Activated CD8-positive, alpha-beta T cell treated with anti-CD3 and anti-CD28 coated beads, Interleukin-2, amount 10 ng/mL, durations not matched to agents 7 days and 5 days (primary cell): ENCODE measurements at regions not wholly inside any gene's neighbourhood (a gene's known extent, or its start where the extent isn't known, plus 50 kb on each side); places are given as distances from the start of the nearest gene placed in this dataset.
A peak's percentile ranks its signal among the peaks of the same experiment; 100 is the strongest.

Experiments used
- ATAC-seq: fragments of 150-1000 bp; cut with Tn5 transposase; one replicate; pipeline ENCODE4 v1.10.0; 2021; ENCODE audit warnings: moderate library complexity
- CTCF ChIA-PET: fragments of 350-600 bp; sonication (Branson Sonifier 250); formaldehyde crosslinking; loops from one replicate; lab custom pipeline; 2021; ENCODE audit warnings: antibody characterized with exemption; lab: Charles Lee
- POLR2A ChIA-PET: fragments of 350-600 bp; sonication (Branson Sonifier 250); formaldehyde crosslinking; loops from one replicate; lab custom pipeline; 2021; ENCODE audit warnings: antibody characterized with exemption; lab: Charles Lee
- DNase-seq: peaks from one replicate; pipeline ENCODE4 v3.0.0-alpha.2; 2020
- H3K27ac Mint-ChIP-seq: one replicate; pipeline ENCODE4 v1.8.0; 2021; ENCODE audit warnings: mild to moderate bottlenecking, mixed read lengths
- H3K27me3 Mint-ChIP-seq: one replicate; pipeline ENCODE4 v1.8.0; 2021; ENCODE audit warnings: low read depth, mixed read lengths
- H3K36me3 Mint-ChIP-seq: one replicate; pipeline ENCODE4 v1.8.0; 2021; ENCODE audit warnings: low read depth, mixed read lengths
- H3K4me1 Mint-ChIP-seq: one replicate; pipeline ENCODE4 v1.8.0; 2021; ENCODE audit warnings: low read depth, mixed read lengths
- H3K4me3 Mint-ChIP-seq: one replicate; pipeline ENCODE4 v1.8.0; 2021; ENCODE audit warnings: mild to moderate bottlenecking, mixed read lengths
- H3K9me3 Mint-ChIP-seq: one replicate; pipeline ENCODE4 v1.8.0; 2022; ENCODE audit warnings: mixed read lengths; ENCODE audit not compliant: insufficient read depth

DNA sequence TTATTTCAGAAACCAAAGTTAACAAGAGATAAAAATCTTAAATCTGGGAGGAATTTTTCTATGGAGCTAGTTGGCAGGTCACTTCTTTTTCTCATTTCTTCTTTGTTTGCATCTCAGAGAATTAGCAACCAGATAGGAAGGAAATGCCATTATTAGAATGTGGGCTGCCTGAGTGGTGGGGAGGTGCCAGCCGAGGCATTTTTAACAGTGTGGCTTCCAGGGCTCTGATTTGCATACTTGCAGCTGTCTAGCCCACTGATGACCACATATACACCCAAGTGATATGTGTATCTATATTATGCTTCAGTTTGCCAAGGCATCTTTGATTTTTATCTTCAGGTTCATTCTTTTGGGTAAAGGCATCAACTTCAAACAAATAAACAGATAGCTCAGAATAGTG lies 206.7 kb downstream of the CLIC5 start:
- peaks cover 8% of the 10 kb centered on the region for H3K27me3 Mint-ChIP-seq
- no peaks in the 10 kb centered on the region for H3K36me3 Mint-ChIP-seq
- no peaks in the 10 kb centered on the region for H3K4me1 Mint-ChIP-seq
- DNase-seq (no peak), ATAC-seq (no peak)
- H3K4me3 Mint-ChIP-seq: no peak overlapping the region
- POLR2A ChIA-PET: interaction anchor here (0.7 to 0.9 kb wide), 2 partner anchors 111 to 358 kb away, joined by 3 read pairs; no protein-coding TSS in a partner anchor
- H3K27ac Mint-ChIP-seq: no peak overlapping the region
- CTCF ChIA-PET: no interaction called here
- H3K9me3 Mint-ChIP-seq: no peaks in the 10 kb centered on the region

DNA sequence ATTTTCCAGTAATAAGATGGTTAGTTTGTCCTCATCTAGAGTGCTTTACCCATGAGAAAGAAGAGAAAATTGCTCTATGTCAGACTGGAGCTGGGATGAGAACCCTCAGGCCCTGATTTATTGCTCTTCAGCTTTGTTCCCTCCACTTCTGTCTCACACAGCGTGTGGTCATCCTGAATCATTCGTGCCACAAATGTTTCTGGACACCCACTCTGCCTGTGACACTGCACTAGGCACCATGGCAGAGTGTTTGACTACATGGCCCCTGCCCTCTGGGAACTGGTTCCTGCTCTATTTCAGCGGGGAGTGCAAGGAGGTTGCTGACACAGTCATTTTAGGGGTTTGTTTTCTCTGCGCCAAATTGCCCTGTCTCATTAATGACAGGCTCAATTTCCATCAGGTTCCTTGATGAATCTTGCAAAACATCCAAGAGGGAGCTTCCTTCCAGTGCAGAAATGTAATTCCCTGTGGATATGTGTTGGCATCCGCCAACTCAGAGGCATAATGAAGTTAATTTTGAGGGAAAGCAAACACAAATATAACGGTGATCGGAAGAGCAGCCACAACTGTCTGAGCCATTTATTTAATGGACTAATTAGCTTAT lies 207.5 kb downstream of the CLIC5 start:
- ChIA-PET CTCF (no interaction called here), POLR2A (no interaction called here)
- no peak for ATAC-seq
- Mint-ChIP-seq H3K27me3 (peaks cover 8% of the 10 kb centered on the region), H3K4me3 (no peak overlapping the region), H3K27ac (no peak overlapping the region), H3K4me1 (no peaks in the 10 kb centered on the region), H3K36me3 (no peaks in the 10 kb centered on the region), H3K9me3 (no peaks in the 10 kb centered on the region)
- no peak for DNase-seq

DNA sequence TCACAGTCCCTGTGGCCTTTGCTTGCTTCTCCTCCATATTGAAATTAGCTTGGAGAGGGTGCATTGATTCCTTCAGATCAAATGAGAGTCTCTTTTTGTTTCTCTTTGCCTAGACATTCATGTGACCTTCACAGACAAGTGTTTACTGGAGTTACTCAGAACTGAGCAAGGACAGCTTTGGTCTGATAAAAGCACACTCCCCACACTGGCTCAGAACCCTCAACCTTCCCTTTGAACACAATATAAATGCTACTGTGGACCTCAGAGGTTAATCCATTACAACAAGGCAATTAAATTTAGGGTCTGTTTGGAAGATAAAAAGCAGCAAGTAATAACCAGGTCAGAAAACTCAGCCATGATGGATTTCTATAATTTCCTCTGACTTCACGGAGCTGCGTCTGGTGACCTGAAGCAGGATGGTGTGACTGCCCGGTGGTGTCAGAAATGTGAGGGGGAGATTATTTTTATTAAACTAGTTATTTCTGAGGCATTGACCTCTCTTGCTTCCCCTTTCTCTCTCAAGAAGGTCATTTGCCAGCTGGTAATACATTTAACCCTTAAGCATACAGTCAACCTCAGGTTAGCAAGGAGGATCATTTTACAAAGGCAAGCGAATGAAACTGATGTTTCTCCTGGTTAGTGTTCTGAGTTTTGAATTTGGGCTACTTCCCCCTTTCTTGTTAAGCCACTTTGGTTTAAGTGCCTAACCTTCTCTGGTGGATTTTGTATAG lies 208.2 kb downstream of the CLIC5 start:
- H3K4me1 Mint-ChIP-seq: peaks cover 1% of the 10 kb centered on the region
- H3K4me3 Mint-ChIP-seq: no peak overlapping the region
- ChIA-PET POLR2A (no interaction called here), CTCF (no interaction called here)
- no peaks in the 10 kb centered on the region for H3K36me3 Mint-ChIP-seq
- H3K27me3 Mint-ChIP-seq: peaks cover 8% of the 10 kb centered on the region
- DNase-seq (no peak), ATAC-seq (no peak)
- no peaks in the 10 kb centered on the region for H3K9me3 Mint-ChIP-seq
- no peak overlapping the region for H3K27ac Mint-ChIP-seq

DNA sequence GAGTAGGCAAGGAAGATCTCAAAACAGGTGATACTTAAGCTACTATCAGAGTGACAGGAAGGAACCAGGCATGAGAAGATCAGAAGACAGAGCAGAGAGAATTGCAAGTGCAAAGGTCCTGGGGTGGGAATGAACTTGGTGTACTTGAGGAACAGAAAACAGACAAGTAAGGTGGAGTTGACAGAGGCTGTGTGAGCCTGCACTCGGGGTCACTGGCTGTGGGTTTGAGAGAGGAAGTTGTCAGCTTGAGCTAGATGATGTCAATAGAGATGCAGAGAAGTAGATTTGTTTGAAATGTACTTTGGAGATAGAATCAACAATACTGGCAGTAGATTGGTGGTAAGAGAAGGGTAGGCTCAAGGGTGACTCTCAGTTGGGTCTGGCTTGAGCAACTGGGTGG lies 209.5 kb downstream of the CLIC5 start:
- ATAC-seq (no peak), DNase-seq (no peak)
- Mint-ChIP-seq H3K27me3 (peaks cover under 1% of the 10 kb centered on the region), H3K9me3 (no peaks in the 10 kb centered on the region), H3K4me1 (peaks cover 14% of the 10 kb centered on the region), H3K27ac (no peak overlapping the region), H3K4me3 (no peak overlapping the region), H3K36me3 (no peaks in the 10 kb centered on the region)
- POLR2A ChIA-PET: interaction anchor here (0.6 kb wide), 1 partner anchor 11 kb away, joined by 3 read pairs; no protein-coding TSS in a partner anchor
- CTCF ChIA-PET: no interaction called here

DNA sequence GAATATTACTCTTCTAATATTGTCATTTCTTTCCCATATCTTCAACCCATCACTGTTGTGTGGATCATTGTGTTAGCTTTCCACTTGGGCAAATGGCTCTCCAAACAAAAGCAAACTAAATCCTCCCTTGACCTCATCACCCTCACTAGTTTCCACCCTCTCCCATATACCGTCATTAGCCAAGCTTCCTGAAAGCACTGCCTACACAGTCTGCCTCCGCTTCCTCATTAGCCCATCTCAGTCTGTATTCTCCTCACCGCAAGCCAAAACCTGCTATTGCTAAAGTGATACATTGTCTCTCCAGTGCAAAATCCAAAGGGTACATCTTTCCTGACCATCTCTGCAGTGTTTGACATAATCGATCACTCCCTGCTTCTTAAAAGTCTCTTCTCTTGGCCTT lies 212.6 kb downstream of the CLIC5 start:
- peaks cover 2% of the 10 kb centered on the region for H3K36me3 Mint-ChIP-seq
- ChIA-PET POLR2A (no interaction called here), CTCF (no interaction called here)
- ATAC-seq (no peak), DNase-seq (no peak)
- peaks cover 21% of the 10 kb centered on the region for H3K4me1 Mint-ChIP-seq
- H3K27ac Mint-ChIP-seq: no peak overlapping the region
- peaks cover 2% of the 10 kb centered on the region for H3K27me3 Mint-ChIP-seq
- H3K9me3 Mint-ChIP-seq: no peaks in the 10 kb centered on the region
- no peak overlapping the region for H3K4me3 Mint-ChIP-seq

DNA sequence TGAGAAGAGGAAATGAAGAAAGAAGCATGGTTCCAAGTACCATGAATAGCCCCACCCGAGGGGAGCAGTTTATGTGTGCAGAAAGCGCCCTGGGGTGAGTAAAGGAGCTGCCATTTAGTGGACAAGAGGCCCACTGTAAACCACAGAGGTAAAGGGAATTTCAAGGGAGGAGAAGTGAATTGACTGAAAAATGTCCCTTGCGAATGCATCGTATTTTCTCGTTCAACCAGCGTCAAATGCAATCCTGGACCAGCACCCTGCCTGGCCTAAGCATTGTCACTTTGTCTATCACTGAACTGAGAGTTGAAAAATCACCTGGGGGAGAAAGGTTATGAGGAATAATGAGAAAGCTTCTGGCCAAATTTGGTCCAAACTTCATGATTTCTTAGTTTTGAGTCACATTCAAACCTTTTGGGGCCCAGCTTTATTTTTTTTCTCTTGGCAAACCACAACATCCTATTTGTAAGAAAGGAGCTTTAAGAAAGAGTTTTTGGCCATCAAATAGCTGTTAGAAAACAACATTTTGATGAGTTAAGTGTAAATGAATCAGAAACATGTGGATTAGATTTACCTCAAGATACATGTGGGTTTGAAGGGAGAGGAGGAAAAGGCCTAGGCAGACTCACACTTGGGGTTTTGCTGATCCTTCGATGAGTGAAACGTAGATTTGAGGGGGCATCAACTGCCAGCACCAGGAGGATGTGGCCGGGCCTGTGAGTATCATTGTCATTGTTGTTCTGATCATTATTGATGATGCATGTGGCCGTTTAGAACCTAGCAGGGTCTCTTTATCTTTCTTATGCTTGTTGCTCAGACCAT lies 214.0 kb downstream of the CLIC5 start:
- no peaks in the 10 kb centered on the region for H3K9me3 Mint-ChIP-seq
- H3K27me3 Mint-ChIP-seq: peaks cover 2% of the 10 kb centered on the region
- ATAC-seq (peak; percentile 64), DNase-seq (peak; percentile 51)
- peaks cover 2% of the 10 kb centered on the region for H3K36me3 Mint-ChIP-seq
- peak overlapping the region; percentile 71 for H3K27ac Mint-ChIP-seq
- H3K4me1 Mint-ChIP-seq: peaks cover 21% of the 10 kb centered on the region
- no peak overlapping the region for H3K4me3 Mint-ChIP-seq
- ChIA-PET POLR2A (interaction anchor here (1.3 kb wide), 1 partner anchor 36 kb away, joined by 4 read pairs; no protein-coding TSS in a partner anchor), CTCF (interaction anchor here (0.9 to 1.5 kb wide), 5 partner anchors 11 to 315 kb away, joined by 3 to 8 read pairs (median 4); no protein-coding TSS in a partner anchor)

DNA sequence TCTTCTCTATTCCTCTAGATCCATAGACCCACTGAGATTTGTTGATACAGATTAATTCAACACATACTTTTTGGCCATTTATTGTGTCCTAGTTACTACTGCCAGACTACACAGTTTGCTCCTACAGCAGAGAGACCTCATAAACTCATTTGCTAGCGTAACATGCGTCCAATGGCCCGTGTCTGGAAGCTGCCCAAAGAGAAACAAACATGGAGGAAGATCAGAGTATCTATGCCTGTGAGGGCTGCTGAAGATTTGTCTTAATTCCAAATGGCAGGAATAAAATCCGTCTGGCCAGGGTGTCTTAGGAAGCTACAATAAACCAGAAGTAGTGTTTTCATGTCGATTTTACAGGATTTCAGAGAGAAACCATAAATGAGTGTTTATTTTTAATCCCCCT lies 214.7 kb downstream of the CLIC5 start:
- ChIA-PET CTCF (interaction anchor here (1.0 to 1.5 kb wide), 4 partner anchors 10 to 314 kb away, joined by 4 to 8 read pairs (median 4); no protein-coding TSS in a partner anchor), POLR2A (interaction anchor here (1.3 kb wide), 1 partner anchor 37 kb away, joined by 4 read pairs; no protein-coding TSS in a partner anchor)
- no peak overlapping the region for H3K27ac Mint-ChIP-seq
- H3K27me3 Mint-ChIP-seq: peaks cover 2% of the 10 kb centered on the region
- no peaks in the 10 kb centered on the region for H3K9me3 Mint-ChIP-seq
- peaks cover 2% of the 10 kb centered on the region for H3K36me3 Mint-ChIP-seq
- DNase-seq (no peak), ATAC-seq (no peak)
- peaks cover 21% of the 10 kb centered on the region for H3K4me1 Mint-ChIP-seq
- no peak overlapping the region for H3K4me3 Mint-ChIP-seq

DNA sequence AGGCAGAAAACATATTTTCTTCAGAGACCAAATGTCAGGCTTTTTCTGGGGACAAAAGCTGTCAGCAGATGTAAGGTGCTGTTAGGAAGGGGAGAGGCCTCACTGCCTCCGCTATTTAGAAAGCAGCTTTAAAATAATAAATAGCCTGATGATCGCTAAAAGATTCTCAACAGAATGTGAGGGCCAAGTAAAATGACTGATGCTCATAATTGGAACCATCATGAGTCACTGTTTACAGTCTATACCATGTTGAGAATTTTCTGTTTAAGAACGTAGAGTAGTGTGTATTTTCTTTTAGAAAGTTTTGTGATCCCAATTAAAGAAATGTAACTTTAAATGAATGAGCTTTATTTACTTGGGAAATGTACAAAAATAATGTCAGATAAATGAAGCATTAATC lies 220.0 kb downstream of the CLIC5 start:
- Mint-ChIP-seq H3K27me3 (peaks cover 6% of the 10 kb centered on the region), H3K36me3 (no peaks in the 10 kb centered on the region), H3K27ac (no peak overlapping the region), H3K4me3 (no peak overlapping the region), H3K9me3 (no peaks in the 10 kb centered on the region), H3K4me1 (peaks cover 1% of the 10 kb centered on the region)
- ChIA-PET POLR2A (interaction anchor here (0.6 kb wide), 1 partner anchor 10 kb away, joined by 3 read pairs; no protein-coding TSS in a partner anchor), CTCF (interaction anchor here (0.7 to 1.7 kb wide), 3 partner anchors 11 to 127 kb away, joined by 3 to 5 read pairs (median 3); no protein-coding TSS in a partner anchor)
- DNase-seq (no peak), ATAC-seq (no peak)

DNA sequence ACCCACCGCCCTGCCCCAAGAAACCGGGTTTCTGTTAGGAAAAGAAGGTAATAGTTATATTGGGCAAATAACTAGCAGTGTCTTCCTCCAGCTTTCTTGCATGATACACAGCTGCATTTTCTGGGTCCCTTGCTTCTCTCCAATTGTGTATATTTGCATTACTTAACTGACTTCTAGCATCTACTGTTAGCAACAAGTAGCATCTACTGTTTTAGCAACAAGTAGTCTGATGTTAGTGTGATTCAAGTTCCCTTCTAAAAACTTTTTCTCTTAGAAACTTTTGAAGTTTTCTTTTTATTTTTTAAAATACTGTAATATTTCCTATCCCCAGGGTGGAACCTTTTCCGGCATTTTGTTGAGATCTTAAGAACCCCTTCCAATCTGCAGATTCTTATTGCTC lies 221.2 kb downstream of the CLIC5 start:
- H3K27ac Mint-ChIP-seq: no peak overlapping the region
- DNase-seq: no peak
- no peaks in the 10 kb centered on the region for H3K4me1 Mint-ChIP-seq
- ChIA-PET CTCF (no interaction called here), POLR2A (no interaction called here)
- ATAC-seq: no peak
- no peaks in the 10 kb centered on the region for H3K36me3 Mint-ChIP-seq
- peaks cover 6% of the 10 kb centered on the region for H3K27me3 Mint-ChIP-seq
- no peaks in the 10 kb centered on the region for H3K9me3 Mint-ChIP-seq
- H3K4me3 Mint-ChIP-seq: no peak overlapping the region

DNA sequence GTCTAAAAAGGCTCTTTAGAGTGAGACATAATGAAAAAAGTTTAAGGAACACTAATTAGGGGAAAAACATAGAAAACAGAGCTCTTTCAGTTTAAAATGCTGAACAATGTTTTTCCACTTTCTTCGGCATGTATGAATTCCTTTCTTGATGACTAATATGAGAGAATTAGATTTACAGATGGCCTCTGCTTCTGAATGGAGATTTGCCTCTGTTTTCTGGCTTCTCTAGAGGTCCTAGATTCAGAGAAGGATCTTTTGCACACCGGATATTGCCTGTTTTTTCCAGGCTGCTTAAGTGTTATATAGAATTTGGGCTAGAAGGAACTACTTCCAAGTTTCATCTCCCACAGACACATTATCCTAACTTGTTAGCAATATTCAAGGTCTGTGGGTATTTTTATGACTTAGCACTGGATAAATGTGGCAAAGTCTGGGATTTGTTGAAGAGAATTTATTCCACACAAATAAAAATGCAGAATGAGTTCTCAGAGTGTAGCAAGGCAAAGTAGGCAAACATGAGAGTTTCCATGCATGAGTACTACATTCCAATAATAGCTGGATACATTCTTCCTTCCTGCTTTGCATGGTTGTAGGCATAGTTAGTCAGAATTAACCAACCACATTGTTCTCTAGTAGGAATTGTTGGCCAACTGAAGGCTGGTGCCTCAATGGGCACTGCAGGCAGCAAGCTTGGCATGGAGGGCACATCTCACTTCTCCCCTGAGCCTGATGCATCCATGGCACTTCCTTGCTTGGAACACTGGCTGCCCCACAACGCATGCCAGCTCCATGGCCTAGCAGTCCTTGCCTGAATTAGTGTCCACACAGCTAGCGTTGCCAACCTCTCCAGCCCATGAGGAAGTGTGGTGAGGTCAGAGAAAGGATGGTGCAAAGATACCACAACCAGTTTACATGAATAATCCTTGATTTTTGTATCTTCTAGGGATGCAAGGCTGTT lies 224.2 kb downstream of the CLIC5 start:
- DNase-seq (no peak), ATAC-seq (no peak)
- ChIA-PET POLR2A (no interaction called here), CTCF (interaction anchor here (1.5 kb wide), 1 partner anchor 10 kb away, joined by 5 read pairs; no protein-coding TSS in a partner anchor)
- peaks cover 4% of the 10 kb centered on the region for H3K27me3 Mint-ChIP-seq
- no peaks in the 10 kb centered on the region for H3K36me3 Mint-ChIP-seq
- no peaks in the 10 kb centered on the region for H3K9me3 Mint-ChIP-seq
- H3K4me3 Mint-ChIP-seq: no peak overlapping the region
- no peaks in the 10 kb centered on the region for H3K4me1 Mint-ChIP-seq
- no peak overlapping the region for H3K27ac Mint-ChIP-seq

DNA sequence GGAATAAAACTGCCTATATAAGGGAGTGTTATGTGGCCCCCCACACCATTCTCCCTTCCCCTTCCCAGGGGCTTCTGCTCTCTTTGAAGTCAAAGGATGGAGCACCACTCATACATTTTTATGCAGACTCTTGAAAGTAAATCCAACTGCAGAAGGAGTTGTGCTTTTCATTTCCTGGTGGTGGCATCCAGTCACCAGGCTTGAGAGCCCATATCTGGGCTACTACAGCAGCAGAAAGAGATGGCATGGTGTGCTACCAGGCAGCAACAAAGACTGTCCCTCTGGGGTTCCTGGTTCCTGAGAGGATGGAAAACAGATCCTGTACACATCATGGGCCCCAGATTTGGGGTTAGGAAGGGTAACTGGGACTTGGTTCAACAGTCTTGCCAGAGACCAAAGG lies 226.4 kb downstream of the CLIC5 start:
- no peak overlapping the region for H3K27ac Mint-ChIP-seq
- ChIA-PET CTCF (no interaction called here), POLR2A (no interaction called here)
- H3K36me3 Mint-ChIP-seq: no peaks in the 10 kb centered on the region
- H3K4me1 Mint-ChIP-seq: no peaks in the 10 kb centered on the region
- no peak for DNase-seq
- no peak overlapping the region for H3K4me3 Mint-ChIP-seq
- no peaks in the 10 kb centered on the region for H3K9me3 Mint-ChIP-seq
- no peak for ATAC-seq
- H3K27me3 Mint-ChIP-seq: peaks cover 4% of the 10 kb centered on the region
